Thymus (tissue), 11 donors: ENCODE measurements at regions not wholly inside any gene's neighbourhood (a gene's known extent, or its start where the extent isn't known, plus 50 kb on each side); places are given as distances from the start of the nearest gene placed in this dataset.
"Not testable (repeated sequence)": the region's sequence is repeated elsewhere in the genome, so short reads cannot be mapped to it uniquely, and the experiment has no call there.

Experiments
- DNase-seq, 9 donors: peaks; one replicate each; pipeline ENCODE4 v3.0.0-alpha.2; 2013; ENCODE audit warnings: low spot score in 9 of 9, low read depth in 6 of 9, missing footprints in 1 of 9
- H3K27ac ChIP-seq, 2 donors: one replicate each; pipeline ENCODE4 v1.5.1; 2013; ENCODE audit warnings: control low read depth in 1 of 2, low read depth in 1 of 2, low read length in 1 of 2, mild to moderate bottlenecking in 1 of 2, moderate library complexity in 1 of 2
- H3K27me3 ChIP-seq, 2 donors: one replicate each; pipeline ENCODE4 v1.5.1; 2013; ENCODE audit warnings: low read length in 1 of 2; ENCODE audit not compliant: control insufficient read depth in 2 of 2, insufficient read depth in 1 of 2
- H3K36me3 ChIP-seq, 2 donors: one replicate each; pipeline ENCODE4 v1.5.1; 2013; ENCODE audit warnings: low read length in 1 of 2, mild to moderate bottlenecking in 1 of 2, moderate library complexity in 1 of 2; ENCODE audit not compliant: control insufficient read depth in 2 of 2, insufficient read depth in 2 of 2
- H3K4me1 ChIP-seq, 2 donors: one replicate each; pipeline ENCODE4 v1.5.1; 2013; ENCODE audit warnings: low read length in 2 of 2; ENCODE audit not compliant: control insufficient read depth in 2 of 2, insufficient read depth in 2 of 2
- H3K4me3 ChIP-seq, 2 donors: one replicate each; pipeline ENCODE4 v1.5.1; 2013; ENCODE audit warnings: low read length in 2 of 2, control low read depth in 1 of 2, mild to moderate bottlenecking in 1 of 2
- H3K9me3 ChIP-seq, 2 donors: one replicate each; pipeline ENCODE4 v1.5.1; 2013; ENCODE audit warnings: low read length in 1 of 2, mild to moderate bottlenecking in 1 of 2; ENCODE audit not compliant: control insufficient read depth in 2 of 2, insufficient read depth in 1 of 2
- WGBS: extraction: QIAGEN DNeasy Blood & Tissue Kit; methylation state at CpG from one replicate; pipeline ENCODE4 v1.1.7; 2013; 5-methylcytosine and 5-hydroxymethylcytosine counted together
- donor health status: healthy.

GRCh38 chr2:87301349-87301748 lies 279.7 kb upstream of the PLGLB1 start:
- H3K9me3 ChIP-seq, result not testable (repeated sequence)

DNA sequence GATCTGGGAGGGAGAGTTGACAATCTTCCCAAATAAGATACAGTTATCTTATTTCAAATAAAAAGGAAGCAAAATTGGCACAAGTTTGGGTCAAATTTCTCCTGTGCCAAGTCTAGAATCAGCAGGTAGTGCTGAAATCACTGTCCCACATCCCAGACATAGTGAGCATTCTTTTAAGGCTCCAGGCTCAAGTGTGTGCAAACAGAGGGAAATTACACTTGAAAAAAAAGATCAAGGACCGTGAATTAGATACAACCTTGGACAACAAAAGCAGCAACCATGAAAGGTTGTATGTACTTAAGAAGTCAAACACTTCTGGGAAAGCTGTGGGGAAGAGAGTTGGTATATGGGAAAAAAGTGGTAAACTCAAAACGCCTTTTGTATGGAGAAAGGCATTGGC lies 280.2 kb upstream of the PLGLB1 start:
- not testable (repeated sequence) for H3K36me3 ChIP-seq, DNase-seq, H3K4me3 ChIP-seq, H3K27ac ChIP-seq, H3K4me1 ChIP-seq, H3K9me3 ChIP-seq, H3K27me3 ChIP-seq
- WGBS, result 92% methylated on average over 1 of the region's 2 CpGs

More at GRCh38 chr2:87301349-87301748, 279.7 kb upstream of the PLGLB1 start:
- H3K27ac ChIP-seq, H3K4me1 ChIP-seq, H3K27me3 ChIP-seq, DNase-seq, H3K36me3 ChIP-seq, H3K4me3 ChIP-seq: not testable (repeated sequence)
- WGBS, result 97% methylated on average over 6 of the region's 6 CpGs

DNA sequence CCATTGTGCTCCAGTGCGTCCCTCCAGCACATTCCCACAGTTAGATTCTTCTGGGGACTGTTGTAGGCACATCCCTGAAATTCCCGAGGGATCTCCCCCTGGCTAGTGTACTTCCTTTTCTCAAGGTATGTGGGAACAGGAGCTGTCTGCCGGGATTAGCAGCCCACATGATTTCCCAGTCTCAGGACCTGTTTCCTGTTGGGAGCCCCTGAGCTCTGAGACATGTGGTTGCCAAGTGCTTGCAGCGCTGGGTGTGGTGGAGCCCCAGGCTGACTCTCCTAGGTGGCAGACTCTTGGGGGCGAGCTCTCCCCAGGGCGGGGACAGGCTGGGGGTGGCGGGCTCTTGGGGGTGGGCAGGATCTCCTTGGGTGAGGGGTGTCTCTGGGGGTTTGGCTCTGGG lies 287.0 kb upstream of the PLGLB1 start:
- H3K4me1 ChIP-seq, H3K27me3 ChIP-seq, H3K4me3 ChIP-seq, DNase-seq, H3K27ac ChIP-seq, H3K36me3 ChIP-seq, H3K9me3 ChIP-seq: not testable (repeated sequence)
- 100% methylated on average over 3 of the region's 7 CpGs for WGBS

DNA sequence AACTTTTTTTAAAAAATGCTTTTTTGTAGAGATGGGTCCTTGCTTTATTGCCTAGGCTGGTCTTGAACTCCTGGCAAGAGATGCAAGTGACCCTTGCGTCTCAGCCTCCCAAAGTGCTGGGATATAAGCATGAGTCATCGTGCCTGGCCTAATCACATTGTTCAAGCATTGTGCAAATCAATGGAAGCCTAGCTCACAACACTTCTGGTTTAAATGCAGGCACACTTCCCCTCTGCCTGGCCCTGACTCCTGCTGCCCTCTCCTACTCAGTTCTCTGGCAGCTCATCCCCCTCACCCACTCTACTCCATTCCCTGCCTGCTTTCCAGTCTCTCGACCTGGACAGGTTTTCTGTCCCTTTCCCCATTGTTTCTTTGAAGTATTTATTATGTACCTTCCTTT lies 288.1 kb upstream of the PLGLB1 start:
- not testable (repeated sequence) for H3K27ac ChIP-seq, H3K36me3 ChIP-seq
- 89% methylated on average over 3 of the region's 3 CpGs for WGBS

GRCh38 chr2:87311896-87312441 lies 290.3 kb upstream of the PLGLB1 start:
- 99% methylated on average over 5 of the region's 6 CpGs for WGBS
- H3K27me3 ChIP-seq, H3K4me1 ChIP-seq, DNase-seq, H3K9me3 ChIP-seq, H3K36me3 ChIP-seq, H3K4me3 ChIP-seq, H3K27ac ChIP-seq: not testable (repeated sequence)

More for the DNA sequence above, 288.1 kb upstream of the PLGLB1 start:
- not testable (repeated sequence) for DNase-seq, H3K9me3 ChIP-seq, H3K4me1 ChIP-seq, H3K4me3 ChIP-seq, H3K27me3 ChIP-seq

- H3K9me3 ChIP-seq, H3K36me3 ChIP-seq, H3K4me1 ChIP-seq, H3K27ac ChIP-seq, H3K27me3 ChIP-seq, H3K4me3 ChIP-seq, DNase-seq: not testable (repeated sequence)
- WGBS, result 94% methylated on average over 3 of the region's 3 CpGs
Measured at GRCh38 chr2:87314622-87315021, 293.0 kb upstream of the PLGLB1 start.

GRCh38 chr2:87315183-87315902 lies 293.7 kb upstream of the PLGLB1 start:
- DNase-seq, H3K4me3 ChIP-seq, H3K27ac ChIP-seq, H3K27me3 ChIP-seq, H3K9me3 ChIP-seq, H3K4me1 ChIP-seq, H3K36me3 ChIP-seq: not testable (repeated sequence)
- 88% methylated on average over 4 of the region's 6 CpGs for WGBS

GRCh38 chr2:87317193-87317592 lies 295.5 kb upstream of the PLGLB1 start:
- not testable (repeated sequence) for H3K4me1 ChIP-seq, H3K27me3 ChIP-seq, H3K27ac ChIP-seq, H3K36me3 ChIP-seq, H3K9me3 ChIP-seq, H3K4me3 ChIP-seq, DNase-seq
- WGBS, result no CpG with 5 or more reads among the region's 1 CpG

DNA sequence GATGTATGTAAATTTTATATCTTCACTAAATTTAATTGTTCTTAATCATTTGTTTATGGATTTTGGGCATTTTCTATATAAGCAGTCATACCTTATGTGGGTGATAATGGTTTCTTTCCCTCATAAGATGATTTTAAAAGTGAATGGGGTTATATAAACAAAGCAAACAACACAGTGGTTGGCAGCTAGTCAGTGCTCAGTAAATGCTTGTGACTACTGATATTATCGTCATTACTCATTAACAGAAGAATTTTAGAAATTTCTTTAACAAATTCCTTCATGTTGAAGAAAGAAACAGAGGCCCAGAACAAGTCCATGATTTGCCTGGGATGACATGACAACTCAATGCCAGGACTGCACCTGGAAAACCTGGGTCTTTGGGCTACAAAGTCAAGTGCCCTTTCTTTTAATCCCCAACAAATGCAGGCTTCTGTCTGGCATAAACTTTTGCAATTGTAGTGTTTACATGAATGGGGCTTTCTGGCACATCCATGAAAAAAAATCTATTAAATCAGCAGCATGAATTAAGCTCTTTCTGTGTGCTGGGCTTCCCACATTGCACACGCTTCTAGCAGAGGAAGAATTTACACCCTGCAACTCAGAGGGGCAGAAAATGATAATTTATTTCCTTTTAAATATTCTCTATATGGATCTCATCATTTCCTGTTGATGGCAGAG lies 297.3 kb upstream of the PLGLB1 start:
- H3K4me3 ChIP-seq, H3K27ac ChIP-seq, H3K36me3 ChIP-seq, H3K27me3 ChIP-seq, H3K9me3 ChIP-seq, H3K4me1 ChIP-seq, DNase-seq: not testable (repeated sequence)
- 100% methylated on average over 1 of the region's 2 CpGs for WGBS
